GM06990 (cell line): ENCODE measurements at regions not wholly inside any gene's neighbourhood (a gene's known extent, or its start where the extent isn't known, plus 50 kb on each side); places are given as distances from the start of the nearest gene placed in this dataset.

ENCODE experiments used
- DNase-seq: peaks from one replicate; pipeline ENCODE4 v3.0.0-alpha.2; 2011; ENCODE audit not compliant: insufficient read length; ENCODE audit errors: extremely low read depth
- H3K27me3 ChIP-seq: replicated peaks from 2 replicates; pipeline ENCODE4 v1.6.0; 2011; ENCODE audit warnings: low read length; ENCODE audit not compliant: control insufficient read depth, insufficient read depth
- H3K36me3 ChIP-seq: 2 replicates; pipeline ENCODE4 v1.5.1; 2011; ENCODE audit warnings: low read length; ENCODE audit not compliant: control insufficient read depth, insufficient read depth
- H3K4me3 ChIP-seq: replicated peaks from 2 replicates; pipeline ENCODE4 v1.5.1; 2011; ENCODE audit warnings: low read depth, mild to moderate bottlenecking, control low read depth, low read length
- CTCF ChIP-seq: IDR thresholded peaks from 2 replicates; pipeline ENCODE4 v1.5.1; 2011; ENCODE audit warnings: low read length, control low read depth, mild to moderate bottlenecking, inconsistent platforms; ENCODE audit not compliant: insufficient read depth, poor library complexity, severe bottlenecking

- DNase-seq: no peak
- Histone ChIP-seq H3K27me3 (no peaks in the 10 kb centered on the region), H3K4me3 (no peak overlapping the region), H3K36me3 (no peaks in the 10 kb centered on the region)
- TF ChIP-seq CTCF: no peak
These were observed 199.5 kb upstream of the PMFBP1 start for GRCh38 chr16:72371307-72372086.

- DNase-seq: no peak
- Histone ChIP-seq H3K27me3 (no peaks in the 10 kb centered on the region), H3K36me3 (no peaks in the 10 kb centered on the region), H3K4me3 (no peak overlapping the region)
- TF ChIP-seq CTCF: no peak
These were observed 197.3 kb upstream of the PMFBP1 start for GRCh38 chr16:72369274-72369673.

- TF ChIP-seq CTCF: no peak
- H3K27me3 ChIP-seq: no peaks in the 10 kb centered on the region
- no peak for DNase-seq
- no peak overlapping the region for H3K4me3 ChIP-seq
- no peaks in the 10 kb centered on the region for H3K36me3 ChIP-seq
These were observed 195.9 kb upstream of the PMFBP1 start for GRCh38 chr16:72367851-72368250.

- no peak overlapping the region for H3K4me3 ChIP-seq
- no peaks in the 10 kb centered on the region for H3K36me3 ChIP-seq
- peak; percentile 3 for DNase-seq
- no peaks in the 10 kb centered on the region for H3K27me3 ChIP-seq
- no peak for TF ChIP-seq CTCF
These were observed 191.0 kb upstream of the PMFBP1 start for GRCh38 chr16:72362973-72363372.

GRCh38 chr16:72362476-72362875 is 190.5 kb upstream of the PMFBP1 start:
- H3K36me3 ChIP-seq: no peaks in the 10 kb centered on the region
- TF ChIP-seq CTCF: no peak
- H3K4me3 ChIP-seq: no peak overlapping the region
- no peaks in the 10 kb centered on the region for H3K27me3 ChIP-seq
- DNase-seq: no peak
